HG03066 (cell line): ENCODE measurements at regions not wholly inside any gene's neighbourhood (a gene's known extent, or its start where the extent isn't known, plus 50 kb on each side); places are given as distances from the start of the nearest gene placed in this dataset.
"Not testable (repeated sequence)": the region's sequence is repeated elsewhere in the genome, so short reads cannot be mapped to it uniquely, and the experiment has no call there.

Source experiments
- ATAC-seq: cut with Tn5 transposase; IDR thresholded peaks from one replicate; pipeline ENCODE4 v1.9.1; 2021; ENCODE audit warnings: low read depth; ENCODE audit not compliant: unreplicated experiment

DNA sequence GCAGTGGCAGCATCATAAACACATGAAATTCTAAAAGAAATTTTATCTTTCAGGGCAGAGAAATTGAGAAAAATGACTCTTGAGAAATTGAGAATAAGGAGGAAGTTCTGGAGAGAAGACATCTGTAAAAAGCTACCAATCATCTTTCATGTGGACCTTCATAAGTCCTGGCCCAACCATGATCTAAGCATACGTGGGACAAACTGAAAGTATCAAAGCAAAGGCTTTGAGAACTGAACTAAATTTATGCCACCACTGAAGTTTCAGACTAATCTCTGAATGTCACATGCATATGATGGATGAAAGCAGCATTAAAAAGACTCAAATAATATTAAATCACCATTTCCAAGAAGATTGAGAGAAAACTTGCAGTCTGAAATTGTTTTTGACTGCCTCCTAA, 1502.8 kb upstream of the LRRTM3 start:
- ATAC-seq: no peak

DNA sequence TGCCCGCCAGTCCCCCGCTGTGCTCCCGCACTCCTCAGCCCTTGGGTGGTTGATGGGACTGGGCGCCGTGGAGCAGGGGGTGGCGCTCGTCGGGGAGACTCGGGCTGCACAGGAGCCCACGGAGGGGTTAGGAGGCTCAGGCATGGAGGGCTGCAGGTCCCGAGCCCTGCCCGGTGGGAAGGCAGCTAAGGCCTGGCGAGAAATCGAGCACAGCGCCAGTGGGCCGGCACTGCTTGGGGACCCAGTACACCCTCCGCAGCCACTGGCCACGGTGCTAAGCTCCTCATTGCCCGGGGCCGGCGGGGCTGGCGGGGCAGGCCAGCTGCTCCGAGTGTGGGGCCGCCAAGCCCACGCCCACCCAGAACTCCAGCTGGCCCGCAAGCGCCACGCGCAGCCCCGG, 1496.5 kb upstream of the LRRTM3 start:
- not testable (repeated sequence) for ATAC-seq

DNA sequence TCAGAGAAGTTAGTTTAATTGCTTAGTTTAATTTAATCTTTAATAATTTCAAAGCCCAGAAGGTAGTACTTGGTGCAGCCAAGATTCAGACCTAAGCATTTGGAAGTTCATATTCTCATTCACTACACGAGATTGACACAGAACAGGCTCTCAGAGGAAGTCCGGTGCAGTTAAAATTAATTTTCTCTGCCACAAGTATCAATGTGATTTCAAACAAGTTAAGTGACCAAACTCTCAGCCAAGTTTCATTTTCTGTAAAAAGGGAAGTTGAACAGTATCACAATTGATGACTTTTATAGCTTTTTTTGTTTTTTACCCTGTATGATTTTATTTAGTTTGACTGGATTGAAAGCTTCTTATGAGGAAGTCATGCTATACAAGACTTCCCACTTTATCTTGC, 1494.9 kb upstream of the LRRTM3 start:
- peak; percentile 77 for ATAC-seq

DNA sequence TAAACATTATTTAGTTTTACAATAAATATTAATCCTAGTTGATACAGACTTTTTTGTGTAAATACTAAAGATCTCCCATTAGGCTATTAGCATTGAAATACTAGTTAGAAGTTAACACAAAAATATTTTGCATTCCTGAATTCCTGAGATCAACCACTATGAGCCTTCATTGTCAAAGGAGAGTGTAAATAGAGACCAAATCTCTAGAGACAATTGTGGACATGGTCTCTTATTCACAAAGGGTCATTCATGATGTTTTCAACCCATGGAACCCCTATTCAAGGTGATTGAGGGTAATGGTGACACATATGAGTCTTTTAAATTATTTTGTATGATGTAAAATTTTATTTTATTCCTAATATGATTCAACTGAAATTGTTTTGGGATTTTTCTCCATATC, 1454.8 kb upstream of the LRRTM3 start:
- no peak for ATAC-seq

DNA sequence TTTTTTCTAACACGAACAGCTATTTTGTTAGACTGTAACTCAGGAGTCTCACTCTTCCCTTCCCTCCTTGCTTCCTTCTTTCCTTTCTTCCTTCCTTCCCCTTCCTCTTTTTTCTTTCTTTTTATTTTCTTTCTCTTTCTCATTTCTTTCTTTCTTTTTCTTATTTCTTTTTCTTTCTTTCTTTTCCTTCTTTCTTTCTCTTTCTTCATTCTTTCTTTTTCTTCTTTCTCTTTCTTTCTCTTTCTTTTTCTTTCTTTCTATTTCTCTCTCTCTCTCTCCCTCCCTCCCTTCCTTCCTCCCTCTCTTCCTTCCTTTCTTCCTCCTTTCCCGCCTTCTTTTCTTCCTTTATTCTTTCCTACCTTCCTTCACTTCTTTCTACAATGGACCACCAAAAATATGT, 1443.0 kb upstream of the LRRTM3 start:
- ATAC-seq: no peak

DNA sequence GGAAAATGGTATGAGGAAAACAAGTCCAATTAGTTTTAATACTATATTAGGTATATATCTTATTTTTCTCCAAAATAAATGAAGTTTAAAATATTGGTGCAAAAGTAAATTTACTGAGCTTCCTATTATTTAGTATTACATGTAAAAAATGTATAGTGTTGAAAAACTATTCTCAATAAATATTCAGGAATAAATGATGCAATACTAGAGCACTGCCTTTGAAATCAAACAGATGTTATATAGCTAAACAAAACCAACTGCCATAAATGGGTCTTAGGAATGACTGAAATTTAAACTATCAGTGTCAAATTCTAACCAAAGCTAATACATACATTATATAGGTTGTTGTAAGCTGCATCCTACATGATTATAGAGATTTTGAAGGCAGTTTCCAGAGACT, 1434.0 kb upstream of the LRRTM3 start:
- ATAC-seq: no peak

DNA sequence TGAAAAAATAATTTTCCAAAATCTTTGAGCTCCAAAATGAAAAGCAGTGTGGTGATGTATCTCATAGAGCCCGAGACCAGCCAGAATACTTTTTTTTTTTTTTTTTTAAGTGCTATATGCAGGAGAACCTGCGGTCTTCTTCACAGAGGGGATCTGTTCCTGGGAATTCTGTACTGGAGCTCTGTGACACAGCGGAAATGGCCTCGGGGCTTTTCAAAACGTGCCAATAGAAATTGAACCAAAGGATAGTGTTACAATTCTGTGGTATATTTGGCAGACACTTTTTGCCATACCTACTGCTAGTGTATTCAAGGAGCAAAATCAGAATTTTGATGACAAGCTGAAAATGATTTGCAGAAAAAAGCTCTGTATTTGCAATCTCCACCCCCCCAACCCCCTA, 1429.3 kb upstream of the LRRTM3 start:
- no peak for ATAC-seq

DNA sequence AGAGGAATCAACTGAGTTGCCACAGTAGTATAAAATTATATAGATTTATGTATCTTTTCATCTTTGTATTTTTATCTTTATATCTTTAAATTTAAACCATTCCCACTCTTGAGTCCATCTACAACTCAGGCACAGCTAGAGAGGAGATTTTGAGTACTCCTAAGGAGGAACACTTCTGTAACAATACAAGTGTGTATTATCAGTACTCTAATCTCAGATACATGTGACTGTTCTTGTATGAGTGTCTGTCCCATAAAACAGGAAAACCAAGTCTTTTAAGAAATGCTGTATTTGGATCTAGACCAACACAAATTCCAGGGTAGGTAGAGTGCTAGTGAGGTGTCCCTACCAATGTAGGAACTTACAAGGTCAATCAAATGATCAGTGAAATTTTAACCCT, 1428.0 kb upstream of the LRRTM3 start:
- ATAC-seq: no peak

DNA sequence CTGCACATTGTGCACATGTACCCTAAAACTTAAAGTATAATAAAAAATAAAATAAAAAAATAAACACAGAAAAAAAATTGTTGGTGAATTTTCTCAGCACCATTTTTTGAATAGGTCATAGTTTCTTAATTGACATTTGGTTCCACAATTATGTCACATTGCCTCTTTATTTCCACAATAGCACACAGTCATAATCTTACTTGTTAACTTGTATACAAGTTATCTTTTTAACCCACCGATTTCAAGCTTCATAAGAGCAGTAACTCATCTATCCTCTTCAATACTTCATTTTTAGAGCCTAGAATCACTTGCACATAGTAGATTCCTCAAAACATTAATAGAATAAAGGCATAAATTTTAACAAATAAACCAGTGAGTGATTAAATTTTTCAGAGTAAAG, 1425.1 kb upstream of the LRRTM3 start:
- ATAC-seq: no peak

DNA sequence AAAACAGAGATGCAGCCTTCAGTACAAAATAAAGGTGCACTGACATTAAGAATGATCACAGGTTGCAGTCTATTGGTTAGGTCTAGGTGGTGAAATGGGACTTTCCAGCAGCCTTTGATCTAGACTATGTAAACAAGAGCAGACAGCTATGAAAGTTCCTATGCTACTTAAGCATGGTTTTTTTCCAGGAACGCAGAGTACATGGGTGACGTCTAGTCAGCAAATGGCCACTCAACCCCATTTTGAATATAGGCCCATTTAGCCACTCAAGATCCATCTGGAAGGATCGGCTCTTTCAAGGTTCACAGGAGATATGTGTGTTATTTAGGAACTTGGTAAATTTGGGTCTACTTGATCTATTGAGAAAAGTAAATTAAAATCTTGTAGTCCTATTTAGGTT, 1424.6 kb upstream of the LRRTM3 start:
- ATAC-seq: no peak

DNA sequence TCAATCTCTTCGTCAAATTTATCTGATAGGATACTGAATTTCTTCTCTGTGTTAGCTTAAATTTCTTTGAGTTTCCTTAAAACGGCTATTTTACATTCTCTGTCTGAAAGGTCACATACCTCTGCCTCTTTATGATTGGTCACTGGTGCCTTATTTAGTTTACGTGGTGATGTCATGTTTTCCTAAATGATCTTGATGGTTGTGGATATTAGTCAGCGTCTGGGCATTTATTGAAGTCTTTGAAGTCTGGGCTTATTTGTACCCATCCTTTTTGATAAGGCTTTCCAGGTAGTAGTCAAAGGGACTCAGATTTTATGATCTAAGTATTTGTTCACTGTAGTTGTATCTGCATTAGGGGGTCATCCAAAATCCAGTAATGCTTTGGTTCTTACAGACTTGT, 1407.5 kb upstream of the LRRTM3 start:
- ATAC-seq: no peak

DNA sequence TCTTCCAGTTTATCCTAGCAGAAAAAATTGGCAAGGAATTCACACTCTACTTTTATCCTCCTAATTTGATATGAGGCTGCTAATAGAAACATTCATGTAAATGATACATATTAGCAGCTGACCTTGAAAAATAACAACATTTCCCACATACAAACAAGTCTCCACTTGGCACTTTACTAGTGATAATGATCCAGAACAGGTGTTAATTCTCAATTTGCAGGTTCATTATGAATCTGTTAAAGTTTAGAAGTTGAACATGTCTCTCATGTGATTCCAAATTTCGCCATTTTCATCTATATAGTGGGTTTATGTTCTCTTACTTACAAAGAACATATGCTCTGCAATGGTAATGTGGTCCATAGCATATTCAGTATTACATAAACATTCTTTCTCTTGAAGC, 1396.8 kb upstream of the LRRTM3 start:
- no peak for ATAC-seq

DNA sequence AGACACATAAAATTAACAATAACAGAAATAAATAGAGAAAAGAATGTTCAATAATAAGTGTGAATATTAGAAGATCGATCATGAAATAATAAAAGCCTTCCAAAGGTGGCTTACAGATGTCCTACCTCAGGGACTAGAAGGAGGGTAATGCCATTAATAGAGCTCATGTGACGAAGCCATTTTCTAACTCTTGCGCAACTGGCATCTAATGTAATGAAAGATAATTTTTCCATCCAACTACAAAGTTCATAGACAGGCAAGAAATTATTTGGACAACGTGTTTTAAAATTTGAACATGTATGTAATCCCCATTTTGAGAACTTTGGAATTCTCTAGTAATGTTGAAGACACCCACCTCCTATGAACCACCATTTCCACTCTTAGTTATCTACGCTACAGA, 1394.3 kb upstream of the LRRTM3 start:
- ATAC-seq: no peak

DNA sequence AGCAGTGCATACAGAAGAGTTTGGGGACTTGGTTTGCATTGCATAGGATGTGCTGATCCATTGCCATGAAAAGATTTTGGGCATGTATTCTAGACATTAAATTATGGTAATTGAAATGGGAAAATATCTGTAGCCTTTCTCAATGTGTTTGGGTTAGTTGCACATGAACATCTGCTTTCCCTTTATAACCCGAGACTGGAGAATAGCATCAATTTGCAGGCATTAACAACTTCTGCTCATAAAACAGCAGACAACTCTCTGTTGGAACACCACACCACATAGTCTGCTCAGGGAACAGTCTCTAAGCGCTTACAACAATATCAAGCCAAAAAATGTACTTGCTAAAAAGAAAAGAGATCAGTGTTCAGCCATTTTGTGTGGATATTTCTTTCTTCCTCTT, 1391.1 kb upstream of the LRRTM3 start:
- no peak for ATAC-seq

DNA sequence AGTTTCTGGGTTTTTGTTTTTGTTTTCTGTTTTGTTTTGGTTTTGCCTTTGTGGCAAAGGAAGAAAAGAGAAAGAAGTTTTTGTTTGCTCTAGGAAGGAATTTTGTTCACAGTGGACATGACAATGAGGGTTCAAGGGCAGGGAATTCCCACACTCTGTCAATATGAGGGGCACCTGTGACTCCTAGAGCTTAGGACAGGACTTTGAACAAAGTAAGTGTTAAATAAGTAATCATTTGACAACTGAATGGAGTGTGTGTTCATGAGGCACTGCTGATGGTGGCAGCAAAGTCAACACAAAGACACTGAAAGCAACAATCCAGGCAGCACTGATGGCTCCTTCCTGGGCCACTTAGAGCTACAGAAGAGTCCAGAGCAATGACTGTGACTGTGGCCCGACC, 1381.1 kb upstream of the LRRTM3 start:
- no peak for ATAC-seq

DNA sequence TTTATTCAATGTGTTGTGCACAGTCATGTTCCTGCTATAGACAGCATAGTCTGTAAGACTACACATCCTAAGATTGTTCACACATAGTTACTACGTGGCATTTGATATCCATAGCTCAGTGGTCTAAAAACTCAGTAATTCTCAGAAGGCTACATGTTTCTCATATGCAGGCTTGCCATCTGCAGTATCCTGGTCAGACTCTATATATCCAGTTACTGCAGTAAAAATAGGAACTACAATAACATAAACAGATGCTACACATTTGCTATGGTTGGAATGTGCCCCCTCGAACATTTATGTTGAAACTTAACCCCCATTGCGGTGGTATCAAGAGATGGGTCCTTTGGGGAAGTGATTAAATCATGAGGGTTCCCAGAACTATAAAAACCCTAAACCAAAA, 1377.8 kb upstream of the LRRTM3 start:
- no peak for ATAC-seq

DNA sequence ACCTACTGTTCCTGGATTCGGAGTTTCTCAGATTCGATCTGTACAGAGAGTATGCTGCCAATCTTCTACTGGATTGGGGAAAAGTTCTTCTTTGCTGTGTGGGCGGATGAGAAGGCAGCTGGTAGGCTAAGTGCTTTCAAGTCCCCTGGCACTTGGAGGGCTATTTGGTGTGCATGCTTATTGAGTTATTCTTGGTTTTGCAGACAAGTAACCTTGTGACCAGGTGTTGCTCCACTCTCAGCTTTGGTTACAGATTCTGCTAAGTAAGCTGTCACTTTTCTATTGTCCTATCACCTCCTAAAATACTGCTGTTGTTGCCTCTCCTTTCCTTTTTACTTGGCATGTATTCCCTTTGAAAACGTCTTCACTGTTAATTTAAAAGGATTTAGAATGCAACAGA, 1375.1 kb upstream of the LRRTM3 start:
- no peak for ATAC-seq

DNA sequence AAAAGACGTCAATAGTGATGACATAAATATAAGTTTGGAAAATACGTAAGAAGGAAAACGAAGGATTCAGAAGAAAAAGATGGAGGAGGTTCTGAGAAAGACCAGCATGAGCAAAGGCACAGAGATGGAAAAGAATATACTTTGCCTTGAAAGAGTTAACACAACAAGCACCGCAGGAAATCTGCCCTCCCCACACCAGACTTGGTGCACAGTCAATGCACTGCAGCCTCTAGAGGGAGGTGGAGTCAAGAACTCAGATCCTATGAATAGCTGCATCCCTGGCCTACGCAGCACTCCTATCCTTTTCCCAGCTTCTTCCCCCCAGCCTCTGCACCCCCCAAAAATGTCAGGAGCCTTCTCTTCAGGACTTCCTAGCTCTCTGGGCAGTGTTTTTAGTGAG, 1370.6 kb upstream of the LRRTM3 start:
- no peak for ATAC-seq

DNA sequence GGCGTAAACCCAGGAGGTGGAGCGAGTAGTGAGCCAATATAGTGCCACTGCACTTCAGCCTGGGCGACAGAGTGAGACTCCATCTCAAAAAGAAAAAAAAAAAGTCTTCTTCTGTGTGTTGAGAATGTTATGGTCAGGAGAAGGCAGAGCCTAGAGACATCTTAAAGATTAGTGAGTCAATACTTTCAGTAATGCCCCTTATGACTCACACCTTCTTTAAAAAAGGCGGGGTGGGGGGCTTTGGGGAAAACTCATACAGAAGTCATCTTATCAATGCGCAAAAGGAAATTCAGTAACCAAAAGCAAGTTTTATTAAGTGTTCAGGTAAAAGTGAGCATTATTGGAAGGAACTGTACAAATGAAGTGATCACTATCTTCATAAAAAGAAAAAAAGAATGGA, 1369.8 kb upstream of the LRRTM3 start:
- no peak for ATAC-seq

DNA sequence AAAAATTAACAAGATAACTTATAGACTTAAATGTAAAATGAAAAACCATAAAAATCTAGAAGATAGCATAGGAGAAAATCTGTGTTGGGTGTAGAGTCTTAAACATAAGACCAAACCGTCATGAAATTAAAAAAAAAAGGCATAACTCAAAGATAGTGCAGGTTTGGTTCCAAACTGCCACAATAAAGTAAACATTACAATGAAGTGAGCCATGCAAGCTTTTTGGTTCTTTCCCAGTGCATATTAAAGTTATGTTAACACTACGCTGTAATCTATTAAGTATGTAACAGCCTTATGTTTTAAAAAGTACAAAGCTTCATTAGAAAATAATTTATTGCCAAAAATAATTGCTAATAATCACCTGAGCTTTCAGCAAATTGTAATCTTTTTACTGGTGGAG, 1366.5 kb upstream of the LRRTM3 start:
- no peak for ATAC-seq

DNA sequence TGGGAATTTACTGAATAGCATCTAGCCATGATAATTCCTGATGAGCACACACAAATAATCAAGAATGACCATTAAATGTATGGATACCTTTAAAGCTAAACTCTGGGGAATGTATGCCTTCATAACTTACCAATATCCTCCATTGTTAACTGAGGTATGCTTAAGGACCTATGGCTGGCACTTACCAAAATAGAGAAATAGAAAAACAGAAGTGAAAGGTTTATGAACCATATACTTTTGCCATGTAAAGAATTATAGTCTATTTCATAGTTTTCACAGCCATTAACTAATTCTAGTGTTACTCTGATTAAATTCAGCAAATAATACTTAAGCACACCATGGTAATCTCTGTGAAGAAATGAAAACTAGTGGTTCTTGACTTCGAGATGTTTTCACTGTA, 1360.6 kb upstream of the LRRTM3 start:
- ATAC-seq: peak; percentile 44

DNA sequence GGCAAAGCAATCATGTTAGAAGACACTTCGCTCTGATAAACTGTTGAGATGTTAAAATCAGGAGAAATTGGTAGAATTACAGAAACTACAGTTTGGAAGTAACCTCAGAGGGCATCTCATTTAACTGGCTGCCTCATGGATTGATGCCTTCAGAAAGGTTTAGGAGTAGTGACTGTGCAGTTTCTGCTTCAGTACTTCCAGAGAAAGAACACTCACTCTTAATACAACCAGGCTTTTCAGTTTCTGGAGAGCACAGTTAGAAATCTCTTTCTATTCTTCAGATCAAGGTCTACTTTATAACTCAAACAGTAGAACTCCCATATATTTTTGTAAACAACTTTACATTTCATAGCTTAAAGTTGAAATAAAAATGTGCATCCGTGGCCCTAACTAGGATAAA, 1358.9 kb upstream of the LRRTM3 start:
- ATAC-seq: no peak

DNA sequence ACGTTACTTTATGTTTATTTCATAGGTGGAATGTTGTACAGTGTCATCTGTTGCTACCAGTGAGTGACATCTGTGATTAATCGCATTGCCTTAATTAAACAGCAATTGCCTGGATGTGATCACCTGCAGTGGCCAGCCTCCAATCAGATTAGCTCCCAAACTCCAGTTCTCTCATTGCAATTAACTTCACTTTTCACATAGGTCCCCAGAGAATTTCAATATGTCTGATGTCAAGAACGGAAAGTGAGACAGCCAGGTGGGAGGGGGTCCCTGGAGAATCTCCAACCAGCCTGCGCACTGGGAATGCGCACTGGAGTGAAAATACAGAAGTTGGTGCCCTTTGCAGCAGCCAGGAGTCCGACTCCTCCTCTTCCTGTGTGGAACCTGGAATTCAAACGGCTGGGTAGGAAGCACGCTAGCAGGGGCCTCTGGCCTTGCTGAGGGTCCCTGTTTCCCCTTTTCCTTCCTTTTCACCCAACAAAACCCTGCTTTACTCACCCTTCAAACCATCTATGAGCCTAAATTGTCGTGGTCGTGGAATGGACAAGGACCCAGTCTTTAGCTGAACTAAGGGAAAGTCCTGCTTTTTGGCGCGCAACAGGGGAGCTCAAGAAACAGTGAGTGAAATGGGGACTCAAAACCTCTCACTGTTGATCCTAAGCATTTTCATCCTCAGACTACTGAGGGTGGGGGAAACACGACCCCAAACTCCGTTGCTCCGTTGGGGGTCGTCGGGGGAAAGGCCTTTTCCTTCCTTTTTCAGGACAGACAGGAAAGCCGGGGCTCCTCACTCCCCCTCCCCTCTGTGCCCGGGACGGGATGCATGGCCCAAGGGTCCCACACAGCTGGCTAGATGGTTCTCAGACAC, 1355.5 kb upstream of the LRRTM3 start:
- peak; percentile 42 for ATAC-seq
